ENCODE measurements at regions not wholly inside any gene's neighbourhood (a gene's known extent, or its start where the extent isn't known, plus 50 kb on each side); places are given as distances from the start of the nearest gene placed in this dataset.

- DNase-seq (ENCODE audit: low spot score) = no peak
- Mint-ChIP-seq H3K27me3 (ENCODE audit: unreplicated experiment) (peaks cover 2% of the 10 kb centered on the region), H3K9me3 (ENCODE audit: unreplicated experiment) (no peaks in the 10 kb centered on the region), H3K4me1 (ENCODE audit: unreplicated experiment) (peaks cover 5% of the 10 kb centered on the region), H3K4me3 (ENCODE audit: unreplicated experiment) (no peak overlapping the region), H3K27ac (ENCODE audit: unreplicated experiment) (no peak overlapping the region), H3K36me3 (ENCODE audit: low read depth, unreplicated experiment) (no peaks in the 10 kb centered on the region)
- no peak for TF ChIP-seq CTCF (IDR thresholded peaks at IDR 0.05; ENCODE audit: unreplicated experiment)
Observed at GRCh38 chr5:145076040-145076439, 759.1 kb downstream of the PRELID2 start.

- H3K4me3 Mint-ChIP-seq (ENCODE audit: unreplicated experiment) = no peak overlapping the region
- no peak overlapping the region for H3K27ac Mint-ChIP-seq (ENCODE audit: unreplicated experiment)
- H3K27me3 Mint-ChIP-seq (ENCODE audit: unreplicated experiment) = peaks cover 2% of the 10 kb centered on the region
- H3K36me3 Mint-ChIP-seq (ENCODE audit: low read depth, unreplicated experiment) = no peaks in the 10 kb centered on the region
- H3K9me3 Mint-ChIP-seq (ENCODE audit: unreplicated experiment) = no peaks in the 10 kb centered on the region
- DNase-seq (ENCODE audit: low spot score) = no peak
- TF ChIP-seq CTCF (IDR thresholded peaks at IDR 0.05; ENCODE audit: unreplicated experiment) = no peak
- peaks cover 5% of the 10 kb centered on the region for H3K4me1 Mint-ChIP-seq (ENCODE audit: unreplicated experiment)
Observed at GRCh38 chr5:145072889-145073288, 762.3 kb downstream of the PRELID2 start.

GRCh38 chr5:145068721-145069120, 766.4 kb downstream of the PRELID2 start:
- Mint-ChIP-seq H3K4me1 (ENCODE audit: unreplicated experiment) (peaks cover 5% of the 10 kb centered on the region), H3K9me3 (ENCODE audit: unreplicated experiment) (no peaks in the 10 kb centered on the region), H3K27ac (ENCODE audit: unreplicated experiment) (no peak overlapping the region), H3K36me3 (ENCODE audit: low read depth, unreplicated experiment) (no peaks in the 10 kb centered on the region), H3K27me3 (ENCODE audit: unreplicated experiment) (no peaks in the 10 kb centered on the region), H3K4me3 (ENCODE audit: unreplicated experiment) (no peak overlapping the region)
- no peak for DNase-seq (ENCODE audit: low spot score)
- TF ChIP-seq CTCF (IDR thresholded peaks at IDR 0.05; ENCODE audit: unreplicated experiment) = no peak

- H3K9me3 Mint-ChIP-seq (ENCODE audit: unreplicated experiment) = no peaks in the 10 kb centered on the region
- TF ChIP-seq CTCF (IDR thresholded peaks at IDR 0.05; ENCODE audit: unreplicated experiment) = no peak
Observed at GRCh38 chr5:145062280-145063062, 772.7 kb downstream of the PRELID2 start.

GRCh38 chr5:145056800-145057199, 778.3 kb downstream of the PRELID2 start:
- DNase-seq (ENCODE audit: low spot score) = no peak

More at GRCh38 chr5:145062280-145063062, 772.7 kb downstream of the PRELID2 start:
- no peak for DNase-seq (ENCODE audit: low spot score)
- Mint-ChIP-seq H3K27me3 (ENCODE audit: unreplicated experiment) (no peaks in the 10 kb centered on the region), H3K4me3 (ENCODE audit: unreplicated experiment) (no peak overlapping the region), H3K36me3 (ENCODE audit: low read depth, unreplicated experiment) (no peaks in the 10 kb centered on the region), H3K4me1 (ENCODE audit: unreplicated experiment) (no peaks in the 10 kb centered on the region), H3K27ac (ENCODE audit: unreplicated experiment) (no peak overlapping the region)

More at GRCh38 chr5:145056800-145057199, 778.3 kb downstream of the PRELID2 start:
- Mint-ChIP-seq H3K4me3 (ENCODE audit: unreplicated experiment) (no peak overlapping the region), H3K4me1 (ENCODE audit: unreplicated experiment) (no peaks in the 10 kb centered on the region), H3K9me3 (ENCODE audit: unreplicated experiment) (no peaks in the 10 kb centered on the region), H3K27ac (ENCODE audit: unreplicated experiment) (no peak overlapping the region), H3K36me3 (ENCODE audit: low read depth, unreplicated experiment) (no peaks in the 10 kb centered on the region), H3K27me3 (ENCODE audit: unreplicated experiment) (no peaks in the 10 kb centered on the region)
- no peak for TF ChIP-seq CTCF (IDR thresholded peaks at IDR 0.05; ENCODE audit: unreplicated experiment)
